K562 (cell line): ENCODE measurements at regions not wholly inside any gene's neighbourhood (a gene's known extent, or its start where the extent isn't known, plus 50 kb on each side); places are given as distances from the start of the nearest gene placed in this dataset.

Experiments
- CHD2 ChIP-seq: IDR thresholded peaks from 2 replicates; pipeline ENCODE4 v1.6.1; 2011; ENCODE audit warnings: low read depth, low read length
- COPS2 ChIP-seq: fragments of 450-650 bp; conservative IDR thresholded peaks from 2 replicates; pipeline ENCODE4 v1.6.1; 2016; ENCODE audit warnings: mild to moderate bottlenecking, moderate library complexity
- CREM ChIP-seq: IDR thresholded peaks from 2 replicates; pipeline ENCODE4 v1.6.1; 2014; ENCODE audit warnings: antibody characterized with exemption, low read depth
- FOXA1 ChIP-seq: fragments of 450-650 bp; IDR thresholded peaks from 2 replicates; pipeline ENCODE4 v1.6.1; 2016; ENCODE audit warnings: mild to moderate bottlenecking, borderline replicate concordance
- NFYB ChIP-seq: IDR thresholded peaks from 2 replicates; pipeline ENCODE4 v1.6.1; 2011; ENCODE audit warnings: mild to moderate bottlenecking, moderate library complexity; ENCODE audit not compliant: insufficient read length; ENCODE audit errors: extremely low read depth
- SETDB1 ChIP-seq: IDR thresholded peaks from one replicate; pipeline ENCODE4 v1.6.1; 2012; ENCODE audit warnings: low read length, control low read depth, inconsistent platforms
- SP1 ChIP-seq: sonication (generic); formaldehyde crosslinking; IDR thresholded peaks from 2 replicates; pipeline ENCODE4 v1.8.1; 2022; ENCODE audit warnings: mild to moderate bottlenecking, missing genetic modification reagents
- TF ChIP-seq, protein P1 (sequence below): sonication (generic); formaldehyde crosslinking; IDR thresholded peaks from 2 replicates; pipeline ENCODE4 v1.9.0; 2022; ENCODE audit warnings: mild to moderate bottlenecking, missing genetic modification reagents

DNA sequence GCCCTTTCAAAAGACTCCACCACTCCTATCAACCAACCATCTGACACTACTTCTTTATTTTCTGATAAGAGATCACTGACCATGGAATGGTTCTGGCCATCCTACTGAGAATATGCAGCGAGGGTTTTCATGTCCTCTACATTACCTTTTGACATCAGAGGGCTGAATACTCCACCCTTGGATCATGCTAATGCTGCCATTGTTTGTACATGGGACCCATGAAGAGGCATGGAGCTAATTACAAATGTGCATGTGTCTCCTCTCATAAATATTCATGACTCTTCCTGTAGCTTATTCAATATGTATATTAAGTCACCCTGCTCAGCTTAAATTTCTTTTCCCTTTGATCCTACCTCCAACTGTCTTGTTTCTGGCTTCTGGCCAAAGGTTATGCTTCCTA lies 1065.8 kb upstream of the GHITM start:
- TF ChIP-seq SP1 (CRISPR knock-in tag) (no peak), CHD2 (no peak), SETDB1 (no peak), CREM (no peak), FOXA1 (no peak), NFYB (no peak), COPS2 (no peak)
- TF ChIP-seq, protein P1, sequence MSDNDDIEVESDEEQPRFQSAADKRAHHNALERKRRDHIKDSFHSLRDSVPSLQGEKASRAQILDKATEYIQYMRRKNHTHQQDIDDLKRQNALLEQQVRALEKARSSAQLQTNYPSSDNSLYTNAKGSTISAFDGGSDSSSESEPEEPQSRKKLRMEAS (CRISPR knock-in tag), result no peak
